ENCODE measurements at regions not wholly inside any gene's neighbourhood (a gene's known extent, or its start where the extent isn't known, plus 50 kb on each side); places are given as distances from the start of the nearest gene placed in this dataset.

DNA sequence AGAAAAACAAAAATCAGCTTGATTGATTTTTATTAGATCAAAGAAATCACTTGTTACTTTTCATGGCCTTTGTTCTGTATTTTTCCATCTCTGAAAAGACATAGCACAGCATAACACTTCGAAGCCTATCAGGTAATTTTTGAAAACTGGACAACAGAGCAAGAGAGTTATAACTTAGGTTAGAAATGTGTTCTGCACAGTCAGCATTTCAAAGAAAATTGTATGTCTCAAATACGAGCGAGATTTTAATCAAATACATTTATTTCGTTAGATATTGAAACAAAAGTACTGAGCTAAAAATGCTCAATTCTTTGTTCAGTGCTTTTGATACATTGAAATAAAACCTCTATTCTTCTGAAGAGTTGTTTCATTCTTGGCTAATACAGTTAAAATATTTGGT lies 144.1 kb upstream of the SLC10A2 start:
- TF ChIP-seq RAD21 (IDR thresholded peaks at IDR 0.05 in 1 of 2, conservative IDR thresholded peaks at IDR 0.05 in 1 of 2; ENCODE audit: low read depth in 2 of 2, low read length in 2 of 2), result no peak
- TF ChIP-seq, protein P1, sequence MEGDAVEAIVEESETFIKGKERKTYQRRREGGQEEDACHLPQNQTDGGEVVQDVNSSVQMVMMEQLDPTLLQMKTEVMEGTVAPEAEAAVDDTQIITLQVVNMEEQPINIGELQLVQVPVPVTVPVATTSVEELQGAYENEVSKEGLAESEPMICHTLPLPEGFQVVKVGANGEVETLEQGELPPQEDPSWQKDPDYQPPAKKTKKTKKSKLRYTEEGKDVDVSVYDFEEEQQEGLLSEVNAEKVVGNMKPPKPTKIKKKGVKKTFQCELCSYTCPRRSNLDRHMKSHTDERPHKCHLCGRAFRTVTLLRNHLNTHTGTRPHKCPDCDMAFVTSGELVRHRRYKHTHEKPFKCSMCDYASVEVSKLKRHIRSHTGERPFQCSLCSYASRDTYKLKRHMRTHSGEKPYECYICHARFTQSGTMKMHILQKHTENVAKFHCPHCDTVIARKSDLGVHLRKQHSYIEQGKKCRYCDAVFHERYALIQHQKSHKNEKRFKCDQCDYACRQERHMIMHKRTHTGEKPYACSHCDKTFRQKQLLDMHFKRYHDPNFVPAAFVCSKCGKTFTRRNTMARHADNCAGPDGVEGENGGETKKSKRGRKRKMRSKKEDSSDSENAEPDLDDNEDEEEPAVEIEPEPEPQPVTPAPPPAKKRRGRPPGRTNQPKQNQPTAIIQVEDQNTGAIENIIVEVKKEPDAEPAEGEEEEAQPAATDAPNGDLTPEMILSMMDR (IDR thresholded peaks at IDR 0.05; ENCODE audit: control extremely low read depth in 1 of 3, insufficient read depth in 1 of 3, low read depth in 1 of 3, low read length in 3 of 3), result no peak
- no peak for TF ChIP-seq EP300 (IDR thresholded peaks at IDR 0.05; ENCODE audit: borderline replicate concordance in 1 of 2, low read depth in 2 of 2, low read length in 2 of 2)
- TF ChIP-seq NRF1 (IDR thresholded peaks at IDR 0.05; ENCODE audit: low read depth, low read length), result no peak
